GM15510 (cell line): ENCODE measurements at regions not wholly inside any gene's neighbourhood (a gene's known extent, or its start where the extent isn't known, plus 50 kb on each side); places are given as distances from the start of the nearest gene placed in this dataset.

Experiments used
- POLR2A ChIP-seq: IDR thresholded peaks from 3 replicates; pipeline ENCODE4 v1.6.1; 2011; ENCODE audit warnings: borderline replicate concordance; ENCODE audit not compliant: insufficient read length; ENCODE audit errors: extremely low read depth

DNA sequence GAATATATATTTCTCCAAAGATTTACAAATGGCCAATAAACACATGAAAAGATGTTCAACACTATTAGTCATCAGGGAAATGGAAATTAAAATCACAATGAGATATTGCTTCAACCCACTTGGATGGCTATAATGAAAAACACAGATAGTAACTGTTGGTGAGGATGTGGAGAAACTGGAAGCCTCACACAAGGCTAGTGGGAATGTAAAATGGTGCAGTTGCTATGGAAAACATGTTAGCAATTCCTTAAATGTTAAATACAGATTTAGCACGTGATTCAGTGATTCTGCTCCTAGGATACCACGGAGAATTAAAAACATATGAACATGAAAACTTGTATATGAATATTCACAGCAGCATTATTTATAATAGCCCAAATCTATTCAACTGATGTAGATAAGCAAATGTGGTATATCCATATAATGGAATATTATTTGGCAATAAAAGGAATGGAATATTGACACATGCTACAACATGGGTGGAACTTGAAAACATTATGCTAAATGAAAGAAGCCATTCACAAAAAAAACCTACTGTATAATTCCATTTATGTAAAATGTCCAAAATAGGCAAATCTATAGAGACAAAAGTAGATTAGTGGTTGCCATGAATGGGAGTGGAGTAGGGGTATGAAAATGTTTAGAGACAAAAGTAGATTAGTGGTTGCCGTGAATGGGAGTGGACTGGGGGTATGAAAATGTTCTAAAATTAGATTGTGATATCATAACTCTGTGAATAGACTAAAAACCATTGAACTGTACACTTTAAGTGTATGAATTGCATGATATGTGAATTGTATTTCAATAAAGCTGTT, 227.1 kb upstream of the DDHD1 start:
- TF ChIP-seq POLR2A, result no peak

DNA sequence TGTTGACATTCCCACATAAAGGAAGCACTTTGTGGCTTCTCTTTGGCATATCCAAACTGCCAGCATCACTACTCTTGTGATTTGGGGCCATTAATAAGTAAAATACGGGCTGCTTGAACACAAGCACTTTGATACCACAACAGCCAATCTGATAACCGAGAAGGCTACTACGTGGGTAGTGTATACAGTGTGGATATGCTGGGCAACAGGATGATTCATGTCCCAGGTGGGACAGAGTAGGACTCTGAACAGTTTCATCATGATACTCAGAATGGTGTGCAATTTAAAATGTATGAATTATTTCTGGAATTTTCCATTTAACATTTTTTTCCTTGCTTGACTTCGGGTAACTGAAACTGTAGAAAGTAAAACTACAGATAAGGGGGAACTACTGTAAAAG, 225.0 kb upstream of the DDHD1 start:
- TF ChIP-seq POLR2A, result no peak

DNA sequence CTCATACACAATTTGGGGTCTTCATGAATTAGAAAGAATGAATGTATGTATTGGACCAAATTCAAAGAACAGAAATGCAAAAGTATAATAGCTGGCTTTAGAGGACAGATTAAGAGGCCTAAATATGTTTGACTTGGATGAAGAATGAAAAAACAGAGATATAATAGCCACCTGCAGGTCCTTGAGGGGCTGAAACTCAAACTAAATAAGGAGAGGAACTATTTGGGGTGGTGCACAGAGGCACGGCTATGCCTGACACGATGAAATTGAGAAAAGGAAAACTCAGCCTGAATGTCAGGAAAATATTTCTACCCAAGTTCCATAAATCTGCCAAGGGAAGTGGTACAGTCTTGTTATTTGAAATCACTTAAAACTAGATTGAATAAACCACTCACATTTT, 222.9 kb upstream of the DDHD1 start:
- no peak for TF ChIP-seq POLR2A

DNA sequence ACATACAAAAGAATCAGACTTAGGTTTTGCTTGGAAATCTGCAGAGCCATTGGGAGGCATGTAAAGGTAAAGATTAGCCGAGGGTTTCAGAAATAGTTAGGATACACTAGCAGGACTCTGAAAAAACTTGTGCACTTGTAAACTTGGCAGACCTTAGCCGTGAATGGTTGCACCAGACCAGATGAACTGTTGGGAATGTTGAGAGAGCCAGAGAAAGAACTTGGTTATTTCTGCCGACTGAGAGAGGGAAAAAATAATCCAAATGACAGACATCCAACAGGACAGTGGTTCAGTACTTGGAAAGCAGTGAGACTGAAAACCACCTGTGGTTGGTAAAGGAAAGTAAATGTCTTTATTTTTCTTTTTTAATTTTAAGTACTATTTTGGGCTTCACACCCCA, 222.5 kb upstream of the DDHD1 start:
- TF ChIP-seq POLR2A, result no peak

DNA sequence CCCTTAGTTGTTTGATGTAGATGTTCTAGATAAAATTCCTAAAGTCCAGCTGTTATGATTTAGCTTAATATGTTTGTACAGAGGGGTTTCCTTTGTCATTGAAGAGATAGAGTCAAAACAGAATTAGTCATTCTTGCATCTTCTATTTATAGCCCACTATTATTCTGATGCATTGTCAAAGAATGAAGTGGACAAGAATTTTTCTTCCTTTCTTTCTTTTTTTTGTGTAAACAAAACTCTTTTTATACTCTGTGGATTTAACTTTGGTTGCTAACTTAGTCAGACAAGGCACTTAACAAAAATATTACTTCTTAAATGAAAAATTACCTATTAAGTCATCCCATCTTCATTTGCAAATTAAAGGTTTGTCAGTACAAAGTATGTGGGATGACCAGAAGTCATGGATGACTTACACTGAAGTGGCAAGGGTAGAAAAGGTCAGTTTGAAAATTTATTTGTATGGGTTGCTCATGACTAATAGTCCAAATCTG, 215.6 kb upstream of the DDHD1 start:
- no peak for TF ChIP-seq POLR2A

DNA sequence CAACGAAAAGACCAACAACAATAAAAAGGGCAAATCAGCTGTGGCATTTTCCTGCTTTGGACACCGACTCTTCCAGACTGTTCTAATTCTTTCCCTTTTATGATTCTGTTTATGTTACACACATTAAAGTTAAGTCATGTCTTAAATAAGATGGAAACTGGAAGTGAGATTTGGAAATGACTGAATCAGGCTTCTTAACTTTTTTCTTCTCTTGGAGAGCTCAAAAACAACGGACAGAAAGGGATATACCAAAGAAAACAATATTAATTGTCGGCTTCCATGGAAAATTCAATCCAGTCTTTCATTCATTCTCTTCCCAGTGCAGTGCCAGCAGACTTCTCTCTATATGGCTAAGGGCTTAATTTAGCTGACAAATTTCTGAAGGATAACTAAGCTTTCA, 214.9 kb upstream of the DDHD1 start:
- no peak for TF ChIP-seq POLR2A

DNA sequence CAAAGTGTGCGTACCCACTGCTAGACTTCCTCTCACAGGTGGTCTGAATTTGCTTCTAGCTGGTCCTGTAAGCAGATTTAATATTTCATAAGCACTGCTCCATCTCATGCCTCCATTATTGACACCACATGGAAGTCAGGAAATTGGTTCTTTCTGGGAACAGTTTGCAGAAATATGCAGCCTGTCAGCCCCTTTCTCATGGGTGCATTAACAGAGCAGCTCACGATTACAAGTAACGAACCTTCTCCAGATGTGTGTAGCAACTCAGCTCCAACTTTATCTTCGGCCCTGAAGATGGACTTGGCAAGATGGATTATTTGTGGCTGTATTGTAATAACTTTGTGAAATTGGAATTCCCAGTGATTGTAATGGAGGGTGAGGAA, 214.5 kb upstream of the DDHD1 start:
- no peak for TF ChIP-seq POLR2A

DNA sequence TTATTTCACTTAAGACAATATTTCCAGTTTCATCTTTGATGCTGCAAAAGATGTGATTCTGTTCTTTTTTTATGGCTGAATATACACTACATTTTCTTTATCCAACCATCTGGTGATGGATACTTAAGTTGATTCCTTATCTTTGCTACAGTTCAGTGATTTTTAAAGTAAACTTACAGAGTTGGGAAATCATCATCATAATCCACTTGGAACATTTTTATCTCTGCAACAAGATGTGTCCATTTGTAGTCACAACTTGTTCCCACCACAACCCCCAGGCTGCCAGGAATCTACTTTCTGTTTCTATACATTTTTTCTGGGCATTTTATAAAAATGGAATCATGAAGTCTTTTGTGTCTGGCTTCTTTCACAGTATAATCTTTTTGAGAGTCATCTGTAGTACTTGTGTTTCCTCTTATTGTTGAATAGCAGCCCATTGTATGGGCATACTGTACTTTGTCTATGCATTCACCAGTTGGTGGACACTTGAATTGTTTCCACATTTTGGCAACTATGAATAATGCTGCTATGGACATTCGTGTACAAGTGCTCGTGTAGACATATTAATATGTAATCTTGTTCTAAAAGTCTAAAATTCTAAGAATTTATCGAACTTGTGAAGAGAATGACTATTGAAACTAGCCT, 212.5 kb upstream of the DDHD1 start:
- no peak for TF ChIP-seq POLR2A

DNA sequence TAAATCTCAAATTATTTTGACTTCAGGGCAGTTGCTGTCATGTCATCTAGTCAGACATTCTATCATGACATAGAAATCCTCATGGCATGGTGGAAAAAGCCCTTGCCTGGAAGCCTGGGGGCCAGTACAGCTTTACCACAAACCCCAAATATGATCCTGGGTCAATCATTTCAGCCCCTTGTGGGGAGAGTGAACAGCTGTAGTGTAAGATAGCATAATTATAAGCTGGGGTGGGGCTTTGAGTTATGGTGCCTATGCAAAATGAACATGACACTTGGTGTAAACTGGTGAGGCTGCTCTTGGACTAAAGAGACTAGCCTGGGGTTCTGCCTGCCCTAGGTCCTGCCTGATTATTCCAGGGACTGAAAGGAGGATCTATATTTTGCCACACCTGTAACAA, 207.7 kb upstream of the DDHD1 start:
- no peak for TF ChIP-seq POLR2A

DNA sequence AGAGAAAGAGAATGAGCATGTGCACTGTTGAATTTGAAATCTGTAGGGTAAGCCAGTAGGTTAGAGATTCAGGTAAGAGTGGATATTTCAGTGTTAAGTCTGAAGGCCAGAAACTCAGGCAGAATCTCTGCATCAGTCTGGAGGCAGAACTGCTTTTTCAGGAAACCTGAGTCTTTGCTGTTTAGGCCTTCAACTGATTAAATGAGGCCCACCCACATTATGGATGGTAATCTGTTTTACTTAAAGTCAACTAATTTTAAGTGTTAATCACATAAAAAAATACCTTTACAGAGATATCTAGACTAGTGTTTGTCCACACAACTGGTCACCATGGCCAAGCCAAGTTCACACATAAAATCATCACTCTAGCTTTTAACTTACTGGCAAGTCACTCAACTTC, 205.0 kb upstream of the DDHD1 start:
- TF ChIP-seq POLR2A, result no peak

DNA sequence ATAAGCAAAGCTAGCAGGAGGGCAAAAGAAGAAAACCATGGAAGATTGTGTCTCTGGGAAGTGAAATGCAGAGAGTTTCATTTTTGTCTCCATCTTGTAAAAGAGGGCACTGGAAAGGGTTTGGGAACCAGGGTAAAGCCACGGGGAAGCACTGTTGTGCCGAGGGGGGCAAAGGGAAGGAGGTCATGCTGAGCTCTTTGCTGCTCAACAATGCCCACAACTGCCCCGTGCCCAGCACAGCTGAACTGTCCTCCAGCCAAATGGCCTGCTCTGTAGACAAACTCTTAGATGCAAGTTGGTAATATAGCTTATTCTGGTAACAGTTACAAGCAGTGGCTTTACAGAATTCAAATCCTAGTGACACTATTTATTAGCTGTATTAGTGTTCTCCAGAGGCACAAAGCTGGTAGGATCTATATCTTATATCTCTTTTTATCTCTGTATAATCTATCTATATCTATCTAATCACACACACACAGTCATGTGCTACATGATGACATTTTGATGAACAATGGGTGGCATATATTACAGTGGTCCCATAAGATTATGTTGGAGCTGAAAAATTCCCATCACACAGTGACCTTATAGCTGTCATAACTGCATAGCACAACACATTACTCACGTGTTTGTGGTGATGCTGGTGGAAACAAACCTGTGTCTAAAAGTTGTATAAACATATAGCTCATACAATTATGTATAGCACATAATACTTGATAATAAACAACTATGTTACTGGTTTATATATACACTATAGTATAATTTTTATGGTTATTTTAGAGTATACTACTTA, 203.4 kb upstream of the DDHD1 start:
- TF ChIP-seq POLR2A, result no peak

DNA sequence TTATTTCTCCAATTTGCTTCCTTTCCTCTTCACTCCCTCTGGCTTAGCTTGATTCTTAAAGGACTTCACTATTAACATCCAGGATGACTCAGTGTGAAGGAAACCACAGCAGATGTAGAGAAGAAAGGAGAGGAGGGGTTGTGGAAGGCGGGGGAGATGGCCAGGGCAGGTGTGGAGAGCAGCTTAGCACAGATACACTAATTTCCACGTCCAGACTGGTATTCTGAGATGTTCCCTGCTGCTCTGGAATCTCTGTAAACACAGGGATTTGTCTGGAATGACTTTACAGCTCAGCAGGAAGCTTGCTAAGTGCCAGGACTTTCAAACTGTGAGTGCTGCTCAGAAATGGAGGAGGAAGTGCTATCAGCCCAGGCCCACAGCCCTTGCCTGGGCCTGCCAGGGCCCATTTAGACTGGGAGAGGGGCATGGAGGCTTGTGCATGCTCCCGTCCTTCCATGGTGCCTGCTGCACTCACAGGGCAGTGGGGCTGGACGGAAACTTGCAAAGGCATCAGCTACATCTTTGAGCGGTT, 202.5 kb upstream of the DDHD1 start:
- TF ChIP-seq POLR2A, result no peak

DNA sequence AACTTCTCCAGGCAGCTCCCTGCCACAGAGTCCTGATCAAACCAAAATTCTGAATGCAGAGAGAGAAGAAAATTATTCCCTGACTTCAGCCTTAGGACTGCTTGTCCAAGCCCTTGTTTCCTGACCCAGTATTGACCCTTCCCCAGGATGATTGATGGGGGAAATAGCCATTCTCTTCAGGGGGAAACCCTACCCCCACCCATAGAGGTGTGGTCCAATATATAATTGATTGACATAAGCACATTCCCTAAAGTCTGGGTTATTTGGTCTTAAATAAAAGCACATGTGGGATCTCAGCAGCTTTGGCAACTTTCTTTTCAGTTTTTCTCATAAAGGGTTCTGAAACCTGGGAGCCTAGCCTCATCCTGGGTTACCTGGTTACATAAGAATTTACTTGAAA, 201.2 kb upstream of the DDHD1 start:
- no peak for TF ChIP-seq POLR2A

DNA sequence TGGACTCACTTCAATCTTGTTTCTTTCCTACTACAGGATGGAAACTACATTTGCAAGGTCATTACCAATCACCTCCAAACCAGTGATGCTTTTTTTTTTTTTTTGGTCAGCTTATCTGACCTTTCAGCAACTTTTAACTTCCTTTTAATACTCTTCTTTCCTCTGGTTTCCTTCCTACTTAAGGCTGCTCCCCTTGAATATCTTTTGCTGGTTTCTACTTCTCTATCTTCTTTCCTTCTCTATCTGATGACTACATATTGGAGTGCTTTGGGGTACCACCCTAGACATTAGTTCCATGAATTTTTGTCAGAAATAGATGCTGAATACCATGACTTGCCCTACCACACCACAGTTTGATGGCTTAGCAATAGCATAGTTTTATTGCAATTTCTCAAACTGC, 197.7 kb upstream of the DDHD1 start:
- TF ChIP-seq POLR2A, result no peak

DNA sequence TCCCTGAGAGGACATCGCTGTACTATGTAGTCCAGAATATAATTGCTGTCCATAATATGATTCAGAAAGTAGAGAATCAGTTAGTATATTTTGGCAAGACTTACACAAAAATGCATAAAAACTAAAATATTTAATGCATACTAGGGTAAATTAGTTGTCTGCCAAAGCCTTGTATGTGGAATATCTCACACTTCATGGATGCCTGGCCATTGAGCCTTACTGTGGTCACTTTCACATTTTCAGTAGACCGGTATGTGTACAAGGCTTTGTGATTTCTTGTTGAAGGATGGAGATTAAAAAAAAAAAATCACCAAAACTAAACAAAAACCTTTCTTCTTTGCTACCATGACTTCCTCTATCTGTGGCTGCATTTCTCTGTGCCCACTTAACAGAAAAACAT, 197.3 kb upstream of the DDHD1 start:
- no peak for TF ChIP-seq POLR2A
